DMS79 treated with DMSO at 0.1 percent for 48 hours (cell line): ENCODE measurements at regions not wholly inside any gene's neighbourhood (a gene's known extent, or its start where the extent isn't known, plus 50 kb on each side); places are given as distances from the start of the nearest gene placed in this dataset.

Experiments used
- DNase-seq: peaks from one replicate; lab custom pipeline; 2025; lab: John Stamatoyannopoulos, UW

GRCh38 chr4:31947101-31947500 is 1226.9 kb downstream of the PCDH7 start:
- no peak for DNase-seq

DNA sequence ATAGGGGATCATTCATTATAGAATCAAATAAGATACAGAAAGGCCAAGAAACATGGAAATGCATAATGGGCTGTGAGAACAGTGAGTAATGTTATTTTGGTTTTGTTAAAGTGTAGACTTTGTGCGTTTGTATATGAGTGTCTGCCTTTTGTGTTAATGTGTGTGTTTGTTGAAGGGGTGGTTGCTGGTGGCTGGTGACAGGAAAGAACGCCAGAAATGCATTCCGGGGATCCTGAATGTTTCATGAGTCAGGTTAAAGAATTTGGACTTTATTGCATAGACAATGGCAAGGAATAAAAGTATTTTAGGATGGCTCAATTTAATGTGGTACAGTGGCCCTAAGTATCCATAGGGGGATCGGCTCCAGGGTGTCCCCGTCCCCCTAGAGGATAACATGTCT is 1228.9 kb downstream of the PCDH7 start:
- no peak for DNase-seq

- DNase-seq: no peak
Observed at GRCh38 chr4:31955346-31955745, 1235.2 kb downstream of the PCDH7 start.

GRCh38 chr4:31959972-31960371 is 1239.8 kb downstream of the PCDH7 start:
- no peak for DNase-seq

GRCh38 chr4:31964685-31965084 is 1244.5 kb downstream of the PCDH7 start:
- no peak for DNase-seq

- DNase-seq: no peak
Observed at GRCh38 chr4:31968842-31969241, 1248.7 kb downstream of the PCDH7 start.

DNA sequence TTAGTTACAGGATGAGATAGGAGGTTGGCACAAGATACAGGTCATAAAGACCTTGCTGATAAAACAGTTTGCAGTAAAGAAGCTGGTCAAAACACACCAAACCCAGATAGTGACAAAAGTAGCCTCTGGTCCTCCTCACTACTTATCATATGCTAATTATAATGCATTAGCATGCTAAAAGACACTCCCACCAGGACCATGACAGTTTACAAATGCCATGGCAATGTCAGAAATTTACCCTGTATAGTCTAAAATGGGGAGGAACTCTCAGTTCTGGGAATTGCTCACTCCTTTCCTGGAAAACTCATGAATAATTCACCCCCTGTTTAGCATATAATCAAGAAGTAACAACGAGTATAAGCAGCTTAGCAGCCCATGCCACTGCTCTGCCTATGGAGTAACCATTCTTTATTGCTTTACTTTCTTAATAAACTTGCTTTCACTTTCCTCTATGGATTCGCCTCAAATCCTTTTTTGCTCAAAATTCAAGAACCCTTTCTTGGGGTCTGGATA is 1254.4 kb downstream of the PCDH7 start:
- no peak for DNase-seq

DNA sequence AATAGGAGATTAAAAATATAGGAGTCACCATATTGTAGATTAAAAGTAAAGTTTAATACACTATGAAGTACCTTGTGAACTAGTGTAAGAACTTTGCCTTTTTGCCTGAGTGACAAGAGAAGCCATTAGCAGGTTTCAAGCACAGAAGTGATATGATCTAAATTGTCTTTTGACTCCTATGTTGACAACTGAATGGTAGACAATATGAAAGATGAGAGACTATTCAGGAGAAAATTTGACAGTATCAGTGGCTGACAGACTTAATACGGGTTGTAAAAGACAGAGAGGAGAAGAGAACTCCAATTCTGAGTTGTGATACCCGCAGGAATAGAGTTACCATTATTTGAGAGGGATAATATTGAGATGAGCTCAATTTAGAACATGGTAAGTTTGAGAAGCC is 1259.8 kb downstream of the PCDH7 start:
- no peak for DNase-seq

DNA sequence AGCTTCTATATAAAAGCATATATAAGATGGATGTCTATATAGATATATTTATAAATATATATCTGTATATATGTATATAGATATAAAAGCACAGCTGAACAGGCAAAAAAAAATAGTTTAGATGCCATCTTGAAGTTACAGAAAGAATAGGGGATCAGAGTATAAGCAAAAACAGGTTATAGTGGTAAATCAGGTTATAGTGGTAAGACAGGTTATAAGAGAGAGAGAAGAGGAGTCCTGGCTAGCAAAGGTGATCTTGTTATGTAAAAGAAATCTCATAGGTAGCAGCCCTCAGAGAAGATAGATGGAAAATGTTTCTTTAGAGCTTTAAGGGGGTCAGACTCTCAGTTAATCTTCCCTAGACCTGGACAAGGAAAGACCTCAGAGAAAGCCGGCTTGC is 1263.1 kb downstream of the PCDH7 start:
- DNase-seq: no peak

DNA sequence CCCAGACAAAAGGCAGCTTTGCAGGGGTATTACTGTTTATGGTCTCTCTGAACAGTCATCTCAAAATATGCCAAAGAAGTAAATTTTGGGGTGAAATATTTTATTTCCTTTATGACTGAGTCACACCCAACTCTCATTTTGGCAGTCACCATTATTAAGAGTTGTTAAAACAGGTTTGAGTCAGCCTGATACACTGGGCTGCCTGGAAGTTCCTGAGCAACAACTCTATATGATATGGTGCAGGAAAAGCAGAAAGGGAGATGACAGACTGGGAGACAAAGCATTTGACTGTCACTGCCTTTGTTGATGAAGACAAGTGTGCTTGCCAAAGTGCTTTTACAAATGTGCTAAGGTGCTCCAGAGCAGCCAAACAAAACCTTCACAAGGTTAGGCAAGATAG is 1263.5 kb downstream of the PCDH7 start:
- DNase-seq: no peak

DNA sequence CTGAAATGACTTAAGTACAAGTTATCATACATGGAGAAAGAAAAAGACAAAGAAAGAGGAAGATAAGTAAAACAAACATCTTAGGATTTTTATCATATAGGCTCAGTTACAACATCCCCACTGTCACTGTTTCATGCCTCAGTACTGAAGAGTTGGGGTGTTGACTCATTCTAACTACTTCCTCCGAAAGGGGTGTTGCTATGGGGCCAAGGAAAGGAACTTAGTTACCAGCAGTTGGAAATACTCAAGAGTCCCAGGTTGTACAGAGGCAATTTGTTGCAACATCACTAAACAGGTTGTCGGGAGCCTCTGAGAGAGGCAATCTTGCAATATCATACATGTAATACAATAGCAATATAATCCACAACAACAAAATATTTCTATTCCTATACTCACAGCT is 1264.7 kb downstream of the PCDH7 start:
- no peak for DNase-seq

DNA sequence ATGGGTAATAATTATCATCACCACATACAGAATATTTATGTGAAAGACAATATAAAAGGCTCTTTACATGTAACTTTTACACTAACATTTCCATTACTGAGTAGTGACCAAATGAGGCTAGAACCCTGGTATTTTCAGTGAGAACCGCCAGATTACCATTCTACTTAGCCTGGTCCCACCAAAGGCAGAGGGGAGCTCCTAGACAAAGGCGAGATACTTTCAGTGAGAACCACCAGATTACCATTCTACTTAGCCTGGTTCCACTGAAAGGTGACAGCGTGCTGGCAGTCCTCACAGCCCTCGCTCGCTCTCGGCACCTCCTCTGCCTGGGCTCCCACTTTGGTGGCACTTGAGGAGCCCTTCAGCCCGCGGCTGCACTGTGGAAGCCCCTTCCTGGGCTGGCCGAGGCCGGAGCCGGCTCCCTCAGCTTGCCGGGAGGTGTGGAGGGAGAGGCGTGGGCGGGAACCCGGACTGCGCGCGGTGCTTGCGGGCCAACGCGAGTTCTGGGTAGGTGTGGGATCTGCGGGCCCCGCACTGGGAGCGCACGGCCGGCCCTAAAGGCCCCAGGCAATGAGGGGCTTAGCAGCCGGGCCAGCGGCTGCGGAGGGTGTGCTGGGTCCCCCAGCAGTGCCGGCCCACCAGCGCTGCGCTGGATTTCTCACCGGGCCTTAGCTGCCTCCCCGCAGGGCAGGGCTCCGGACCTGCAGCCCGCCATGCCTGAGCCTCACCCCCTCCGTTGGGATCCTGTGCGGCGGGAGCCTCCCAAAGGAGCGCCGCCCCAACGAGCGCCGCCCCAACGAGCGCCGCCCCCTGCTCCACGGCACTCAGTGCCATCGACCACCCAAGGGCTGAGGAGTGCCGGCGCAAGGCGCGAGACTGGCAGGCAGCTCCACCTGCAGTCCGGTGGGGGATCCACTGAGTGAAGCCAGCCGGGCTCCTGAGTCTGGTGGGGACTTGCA is 1276.1 kb downstream of the PCDH7 start:
- DNase-seq: no peak

- DNase-seq: no peak
Observed at GRCh38 chr4:31998807-31999206, 1278.6 kb downstream of the PCDH7 start.

DNA sequence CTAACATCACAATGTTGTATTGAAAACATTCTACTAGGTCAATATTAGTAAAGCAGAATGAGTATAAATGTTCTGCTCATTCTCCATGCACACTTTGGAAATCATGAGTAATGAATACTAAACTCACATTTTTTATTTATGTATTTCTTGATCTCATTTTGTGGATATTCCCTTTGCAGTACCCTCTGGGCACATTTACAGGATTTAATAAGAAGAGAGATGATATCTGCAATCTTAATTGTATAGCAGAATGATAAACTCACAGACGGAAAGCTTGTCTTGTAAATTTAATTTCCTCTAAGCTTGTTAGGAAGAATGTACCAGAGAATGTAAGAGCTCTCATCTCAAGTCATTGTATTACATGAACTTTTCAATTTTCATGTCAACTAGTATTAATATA is 1279.7 kb downstream of the PCDH7 start:
- DNase-seq: no peak

- DNase-seq: no peak
Observed at GRCh38 chr4:32000846-32001488, 1280.8 kb downstream of the PCDH7 start.

DNA sequence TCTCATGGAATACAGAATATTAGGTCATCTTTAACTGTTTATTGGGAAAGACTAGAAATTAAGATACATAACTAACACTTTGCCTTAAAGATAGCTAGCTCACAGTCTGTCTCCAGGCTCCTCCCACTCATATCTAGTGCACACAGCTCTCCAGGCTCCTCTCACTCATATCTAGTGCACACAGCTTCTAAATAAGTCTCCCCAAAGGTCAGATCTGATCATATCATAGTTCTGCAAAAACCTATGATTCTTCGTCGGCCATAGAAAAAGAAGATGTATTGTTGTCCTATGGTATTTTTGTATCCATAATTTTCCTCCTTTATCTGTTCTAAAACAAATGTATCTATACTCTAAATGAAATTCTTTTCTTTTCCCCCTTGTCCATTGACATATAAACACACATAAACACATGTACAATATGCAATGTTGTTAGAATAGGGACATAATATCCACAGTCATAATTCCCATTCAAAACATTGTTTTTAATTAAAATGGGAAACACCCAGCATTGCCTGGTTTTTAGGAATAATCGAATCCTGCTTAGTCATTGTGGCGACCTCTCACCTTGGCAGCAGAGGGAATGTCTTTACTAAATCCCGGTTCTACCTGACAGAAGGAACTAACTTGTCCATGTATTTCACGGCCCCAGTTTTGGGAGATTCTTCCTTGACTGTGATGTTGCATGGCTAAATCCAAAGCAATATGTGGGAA is 1282.0 kb downstream of the PCDH7 start:
- DNase-seq: no peak

GRCh38 chr4:32003548-32003947 is 1283.4 kb downstream of the PCDH7 start:
- DNase-seq: no peak

- DNase-seq: no peak
Observed at GRCh38 chr4:32010221-32010620, 1290.1 kb downstream of the PCDH7 start.

GRCh38 chr4:32022071-32022470 is 1301.9 kb downstream of the PCDH7 start:
- no peak for DNase-seq

- DNase-seq: no peak
Observed at GRCh38 chr4:32025851-32026459, 1305.8 kb downstream of the PCDH7 start.

DNA sequence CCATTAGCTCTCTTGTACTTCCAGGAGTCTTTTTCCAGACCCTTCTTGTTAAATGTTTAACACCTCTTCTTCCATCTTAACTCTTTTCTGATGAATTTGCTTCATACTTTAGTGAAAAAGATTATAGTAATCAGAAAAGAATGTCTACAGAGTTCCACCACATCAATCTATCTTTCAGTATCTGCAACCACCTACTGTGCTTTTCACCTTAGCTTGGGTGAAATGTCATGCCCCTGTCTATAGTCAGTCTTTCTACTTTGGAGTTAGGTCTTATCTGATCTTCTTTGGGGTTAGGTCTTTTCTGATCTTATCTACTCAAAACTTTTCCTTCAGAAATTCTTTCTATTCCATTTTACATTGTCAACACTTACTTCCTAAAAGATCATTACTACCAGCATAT is 1310.2 kb downstream of the PCDH7 start:
- no peak for DNase-seq

- no peak for DNase-seq
Observed at GRCh38 chr4:32031026-32031425, 1310.9 kb downstream of the PCDH7 start.
